ENCODE measurements at regions not wholly inside any gene's neighbourhood (a gene's known extent, or its start where the extent isn't known, plus 50 kb on each side); places are given as distances from the start of the nearest gene placed in this dataset.

- CTCF ChIA-PET, result no interaction called here
- TF ChIP-seq PATZ1 (tag by site-specific recombination; IDR thresholded peaks at IDR 0.05) (no peak), ZNF423 (tag by site-specific recombination; IDR thresholded peaks at IDR 0.05) (no peak), ZNF544 (tag by site-specific recombination; IDR thresholded peaks at IDR 0.05) (no peak), PRDM4 (tag by site-specific recombination; IDR thresholded peaks at IDR 0.05) (no peak), ZNF776 (tag by site-specific recombination; IDR thresholded peaks at IDR 0.05; ENCODE audit: borderline replicate concordance) (no peak), GLIS1 (tag by site-specific recombination; IDR thresholded peaks at IDR 0.05) (no peak)
- Histone ChIP-seq H3K9me3 (ENCODE audit: control insufficient read depth, insufficient read depth, low read depth, low read length) (no peaks in the 10 kb centered on the region), H3K27ac (ENCODE audit: extremely low read depth, low read depth, low read length) (no peak overlapping the region), H3K4me1 (ENCODE audit: control insufficient read depth, insufficient read depth, low read length) (no peaks in the 10 kb centered on the region), H3K4me3 (ENCODE audit: low read depth, low read length) (no peak overlapping the region), H3K36me3 (ENCODE audit: control insufficient read depth in 2 of 2, insufficient read depth in 1 of 2, low read length in 2 of 2) (no peaks in the 10 kb centered on the region)
- POLR2A ChIA-PET, result no interaction called here
Measured at GRCh38 chr14:82861313-82861712, 1327.7 kb upstream of the SEL1L start.

GRCh38 chr14:82872494-82872893 lies 1338.8 kb upstream of the SEL1L start:
- Histone ChIP-seq H3K27ac (ENCODE audit: extremely low read depth, low read depth, low read length) (no peak overlapping the region), H3K4me1 (ENCODE audit: control insufficient read depth, insufficient read depth, low read length) (no peaks in the 10 kb centered on the region), H3K4me3 (ENCODE audit: low read depth, low read length) (no peak overlapping the region), H3K9me3 (ENCODE audit: control insufficient read depth, insufficient read depth, low read depth, low read length) (no peaks in the 10 kb centered on the region), H3K36me3 (ENCODE audit: control insufficient read depth in 2 of 2, insufficient read depth in 1 of 2, low read length in 2 of 2) (no peaks in the 10 kb centered on the region)
- ChIA-PET POLR2A (no interaction called here), CTCF (interaction anchor here (0.6 to 1.1 kb wide), 4 partner anchors 8 to 113 kb away, joined by 3 to 4 read pairs (median 3); no protein-coding TSS in a partner anchor)
- TF ChIP-seq ZNF785 (tag by site-specific recombination; IDR thresholded peaks at IDR 0.05), result no peak
- TF ChIP-seq ZNF596 (tag by site-specific recombination; IDR thresholded peaks at IDR 0.05), result no peak
- no peak for TF ChIP-seq PRDM10 (tag by site-specific recombination; IDR thresholded peaks at IDR 0.05)
- TF ChIP-seq ZNF843 (tag by site-specific recombination; IDR thresholded peaks at IDR 0.05), result no peak
- no peak for TF ChIP-seq GLIS1 (tag by site-specific recombination; IDR thresholded peaks at IDR 0.05)
- TF ChIP-seq ZNF24 (tag by site-specific recombination; IDR thresholded peaks at IDR 0.05), result no peak
- TF ChIP-seq ZBTB49 (tag by site-specific recombination; IDR thresholded peaks at IDR 0.05; ENCODE audit: low read depth), result no peak
